ENCODE measurements at regions not wholly inside any gene's neighbourhood (a gene's known extent, or its start where the extent isn't known, plus 50 kb on each side); places are given as distances from the start of the nearest gene placed in this dataset.
A peak's percentile ranks its signal among the peaks of the same experiment; 100 is the strongest.

GRCh38 chr4:156303708-156304107, 350.0 kb upstream of the CTSO start:
- no peaks in the 10 kb centered on the region for H3K9me3 ChIP-seq
- WGBS (ENCODE audit: missing lambda C conversion rate) = 37% methylated on average over 2 of the region's 2 CpGs
- DNase-seq (ENCODE audit: low read depth in 1 of 2, low spot score in 1 of 2) (no peak), FAIRE-seq (no peak), ATAC-seq (no peak)
- H3K4me3 ChIP-seq = no peak overlapping the region
- no peak for TF ChIP-seq SMC3 (IDR thresholded peaks at IDR 0.05)
- no peak for TF ChIP-seq MYC (IDR thresholded peaks at IDR 0.05; ENCODE audit: borderline replicate concordance, low read length)
- no peak for TF ChIP-seq FOSB (CRISPR knock-in tag; IDR thresholded peaks at IDR 0.05)
- TF ChIP-seq ZFP36 (IDR thresholded peaks at IDR 0.05; ENCODE audit: borderline replicate concordance, partially characterized antibody) = no peak
- TF ChIP-seq CBX2 (IDR thresholded peaks at IDR 0.05; ENCODE audit: borderline replicate concordance, low read depth) = no peak
- TF ChIP-seq RCOR1 (IDR thresholded peaks at IDR 0.05; ENCODE audit: low read depth, low read length) = no peak
- TF ChIP-seq HDAC2 (IDR thresholded peaks at IDR 0.05) = no peak
- TF ChIP-seq, protein P1, sequence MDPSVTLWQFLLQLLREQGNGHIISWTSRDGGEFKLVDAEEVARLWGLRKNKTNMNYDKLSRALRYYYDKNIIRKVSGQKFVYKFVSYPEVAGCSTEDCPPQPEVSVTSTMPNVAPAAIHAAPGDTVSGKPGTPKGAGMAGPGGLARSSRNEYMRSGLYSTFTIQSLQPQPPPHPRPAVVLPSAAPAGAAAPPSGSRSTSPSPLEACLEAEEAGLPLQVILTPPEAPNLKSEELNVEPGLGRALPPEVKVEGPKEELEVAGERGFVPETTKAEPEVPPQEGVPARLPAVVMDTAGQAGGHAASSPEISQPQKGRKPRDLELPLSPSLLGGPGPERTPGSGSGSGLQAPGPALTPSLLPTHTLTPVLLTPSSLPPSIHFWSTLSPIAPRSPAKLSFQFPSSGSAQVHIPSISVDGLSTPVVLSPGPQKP (IDR thresholded peaks at IDR 0.05; ENCODE audit: low read depth, low read length) = no peak
- no peak for TF ChIP-seq KDM1A (IDR thresholded peaks at IDR 0.05; ENCODE audit: low read depth)
- no peak for TF ChIP-seq HOXA7 (CRISPR knock-in tag; IDR thresholded peaks at IDR 0.05)
- TF ChIP-seq, protein P2, sequence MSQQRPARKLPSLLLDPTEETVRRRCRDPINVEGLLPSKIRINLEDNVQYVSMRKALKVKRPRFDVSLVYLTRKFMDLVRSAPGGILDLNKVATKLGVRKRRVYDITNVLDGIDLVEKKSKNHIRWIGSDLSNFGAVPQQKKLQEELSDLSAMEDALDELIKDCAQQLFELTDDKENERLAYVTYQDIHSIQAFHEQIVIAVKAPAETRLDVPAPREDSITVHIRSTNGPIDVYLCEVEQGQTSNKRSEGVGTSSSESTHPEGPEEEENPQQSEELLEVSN (IDR thresholded peaks at IDR 0.05; ENCODE audit: borderline replicate concordance, low read depth) = no peak
- no peak for TF ChIP-seq BCL3 (IDR thresholded peaks at IDR 0.05)
- TF ChIP-seq MAFK (IDR thresholded peaks at IDR 0.05; ENCODE audit: partially characterized antibody) = no peak
- no peak for TF ChIP-seq PHF8 (IDR thresholded peaks at IDR 0.05; ENCODE audit: borderline replicate concordance, low read depth)
- no peak for TF ChIP-seq HOXB5 (CRISPR knock-in tag; IDR thresholded peaks at IDR 0.05)
- H3K4me1 ChIP-seq = no peaks in the 10 kb centered on the region
- CTCF ChIA-PET = no interaction called here
- no peak overlapping the region for H3K27ac ChIP-seq
- POLR2A ChIA-PET = no interaction called here
- H3K4me2 ChIP-seq = no peak overlapping the region

DNA sequence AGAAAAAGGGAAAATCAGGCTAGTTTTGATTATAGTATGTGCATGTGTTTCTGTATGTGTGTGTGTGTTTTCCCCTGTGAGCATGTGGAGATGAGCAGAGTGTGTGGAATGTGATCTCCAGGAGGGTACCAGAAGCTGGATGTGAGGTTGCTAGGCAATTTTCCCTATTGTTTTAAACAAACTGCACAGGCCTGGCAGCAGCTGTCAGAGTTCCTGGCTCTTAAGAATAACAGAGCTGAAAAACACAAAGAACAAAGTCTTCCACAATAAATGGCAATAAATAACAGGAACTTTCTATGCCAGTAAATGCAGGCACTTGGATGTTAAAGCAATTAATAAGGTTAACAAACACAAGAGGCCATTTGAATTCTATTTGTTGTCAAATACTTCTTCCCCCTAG, 344.6 kb upstream of the CTSO start:
- TF ChIP-seq BCL3 (IDR thresholded peaks at IDR 0.05) = no peak
- no peak for TF ChIP-seq HES2 (IDR thresholded peaks at IDR 0.05)
- TF ChIP-seq MAFK (IDR thresholded peaks at IDR 0.05; ENCODE audit: partially characterized antibody) = no peak
- TF ChIP-seq MAX (IDR thresholded peaks at IDR 0.05) = no peak
- CTCF ChIA-PET = no interaction called here
- no peak overlapping the region for H3K4me2 ChIP-seq
- no peak overlapping the region for H3K27ac ChIP-seq
- ATAC-seq (no peak), FAIRE-seq (no peak), DNase-seq (ENCODE audit: low read depth in 1 of 2, low spot score in 1 of 2) (peak in 1 of 2 experiments; percentile 17)
- no peak overlapping the region for H3K4me3 ChIP-seq
- H3K4me1 ChIP-seq = peaks cover 23% of the 10 kb centered on the region; the same call in 2 of the 3 replicates
- H3K9me3 ChIP-seq = no peaks in the 10 kb centered on the region
- POLR2A ChIA-PET = no interaction called here

GRCh38 chr4:156295676-156296195, 342.1 kb upstream of the CTSO start:
- no peak overlapping the region for H3K4me3 ChIP-seq
- ChIA-PET CTCF (no interaction called here), POLR2A (no interaction called here)
- no peak overlapping the region for H3K27ac ChIP-seq
- FAIRE-seq = no peak
- TF ChIP-seq, protein P3, sequence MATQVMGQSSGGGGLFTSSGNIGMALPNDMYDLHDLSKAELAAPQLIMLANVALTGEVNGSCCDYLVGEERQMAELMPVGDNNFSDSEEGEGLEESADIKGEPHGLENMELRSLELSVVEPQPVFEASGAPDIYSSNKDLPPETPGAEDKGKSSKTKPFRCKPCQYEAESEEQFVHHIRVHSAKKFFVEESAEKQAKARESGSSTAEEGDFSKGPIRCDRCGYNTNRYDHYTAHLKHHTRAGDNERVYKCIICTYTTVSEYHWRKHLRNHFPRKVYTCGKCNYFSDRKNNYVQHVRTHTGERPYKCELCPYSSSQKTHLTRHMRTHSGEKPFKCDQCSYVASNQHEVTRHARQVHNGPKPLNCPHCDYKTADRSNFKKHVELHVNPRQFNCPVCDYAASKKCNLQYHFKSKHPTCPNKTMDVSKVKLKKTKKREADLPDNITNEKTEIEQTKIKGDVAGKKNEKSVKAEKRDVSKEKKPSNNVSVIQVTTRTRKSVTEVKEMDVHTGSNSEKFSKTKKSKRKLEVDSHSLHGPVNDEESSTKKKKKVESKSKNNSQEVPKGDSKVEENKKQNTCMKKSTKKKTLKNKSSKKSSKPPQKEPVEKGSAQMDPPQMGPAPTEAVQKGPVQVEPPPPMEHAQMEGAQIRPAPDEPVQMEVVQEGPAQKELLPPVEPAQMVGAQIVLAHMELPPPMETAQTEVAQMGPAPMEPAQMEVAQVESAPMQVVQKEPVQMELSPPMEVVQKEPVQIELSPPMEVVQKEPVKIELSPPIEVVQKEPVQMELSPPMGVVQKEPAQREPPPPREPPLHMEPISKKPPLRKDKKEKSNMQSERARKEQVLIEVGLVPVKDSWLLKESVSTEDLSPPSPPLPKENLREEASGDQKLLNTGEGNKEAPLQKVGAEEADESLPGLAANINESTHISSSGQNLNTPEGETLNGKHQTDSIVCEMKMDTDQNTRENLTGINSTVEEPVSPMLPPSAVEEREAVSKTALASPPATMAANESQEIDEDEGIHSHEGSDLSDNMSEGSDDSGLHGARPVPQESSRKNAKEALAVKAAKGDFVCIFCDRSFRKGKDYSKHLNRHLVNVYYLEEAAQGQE (IDR thresholded peaks at IDR 0.05) = no peak
- TF ChIP-seq, protein P4, sequence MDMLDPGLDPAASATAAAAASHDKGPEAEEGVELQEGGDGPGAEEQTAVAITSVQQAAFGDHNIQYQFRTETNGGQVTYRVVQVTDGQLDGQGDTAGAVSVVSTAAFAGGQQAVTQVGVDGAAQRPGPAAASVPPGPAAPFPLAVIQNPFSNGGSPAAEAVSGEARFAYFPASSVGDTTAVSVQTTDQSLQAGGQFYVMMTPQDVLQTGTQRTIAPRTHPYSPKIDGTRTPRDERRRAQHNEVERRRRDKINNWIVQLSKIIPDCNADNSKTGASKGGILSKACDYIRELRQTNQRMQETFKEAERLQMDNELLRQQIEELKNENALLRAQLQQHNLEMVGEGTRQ (IDR thresholded peaks at IDR 0.05) = no peak
- TF ChIP-seq CEBPB (IDR thresholded peaks at IDR 0.05) (peak; percentile 35 to 50; a peak in 1 of 4 replicates), MAFK (IDR thresholded peaks at IDR 0.05; ENCODE audit: partially characterized antibody) (no peak), HEYL (CRISPR knock-in tag; IDR thresholded peaks at IDR 0.05) (no peak), CBX2 (IDR thresholded peaks at IDR 0.05; ENCODE audit: borderline replicate concordance, low read depth) (no peak)
- ATAC-seq = no peak
- no peak for DNase-seq (ENCODE audit: low read depth in 1 of 2, low spot score in 1 of 2)
- 10% methylated on average over 1 of the region's 1 CpG for WGBS (ENCODE audit: missing lambda C conversion rate)
- H3K9me3 ChIP-seq = no peaks in the 10 kb centered on the region
- H3K4me1 ChIP-seq = peaks cover 36% of the 10 kb centered on the region; the same call in 2 of the 3 replicates
- H3K4me2 ChIP-seq = peak overlapping the region; percentile 38; the same call in 2 of the 3 replicates

All from A549 (cell line).